GM12865 (cell line): ENCODE measurements at regions not wholly inside any gene's neighbourhood (a gene's known extent, or its start where the extent isn't known, plus 50 kb on each side); places are given as distances from the start of the nearest gene placed in this dataset.
"Not testable (repeated sequence)": the region's sequence is repeated elsewhere in the genome, so short reads cannot be mapped to it uniquely, and the experiment has no call there.

Experiments used
- DNase-seq: peaks from one replicate; pipeline ENCODE4 v3.0.0; 2010; ENCODE audit warnings: low read depth
- H3K4me3 ChIP-seq: 2 replicates; pipeline ENCODE4 v1.5.1; 2011; ENCODE audit warnings: mild to moderate bottlenecking, low read depth, low read length, control low read depth
- CTCF ChIP-seq: IDR thresholded peaks from 2 replicates; pipeline ENCODE4 v1.5.1; 2011; ENCODE audit warnings: low read length, control low read depth, low read depth, inconsistent platforms; ENCODE audit not compliant: insufficient read depth; ENCODE audit errors: missing control alignments

- DNase-seq = no peak
- no peak for TF ChIP-seq CTCF
- no peak overlapping the region for H3K4me3 ChIP-seq
Measured at GRCh38 chr1:10945991-10946509, 66.4 kb upstream of the TARDBP start.

- H3K4me3 ChIP-seq = no peak overlapping the region
- DNase-seq = no peak
- no peak for TF ChIP-seq CTCF
Measured at GRCh38 chr1:10947181-10947580, 65.3 kb upstream of the TARDBP start.

- no peak for DNase-seq
- H3K4me3 ChIP-seq = no peak overlapping the region
- no peak for TF ChIP-seq CTCF
Measured at GRCh38 chr1:10947691-10948462, 64.6 kb upstream of the TARDBP start.

GRCh38 chr1:10948463-10948775 is 64.0 kb upstream of the TARDBP start:
- no peak for DNase-seq
- no peak overlapping the region for H3K4me3 ChIP-seq
- no peak for TF ChIP-seq CTCF

GRCh38 chr1:10950316-10951172 is 61.9 kb upstream of the TARDBP start:
- no peak overlapping the region for H3K4me3 ChIP-seq
- TF ChIP-seq CTCF = no peak
- DNase-seq = no peak

GRCh38 chr1:10951298-10951697 is 61.2 kb upstream of the TARDBP start:
- DNase-seq, H3K4me3 ChIP-seq: not testable (repeated sequence)

- DNase-seq = no peak
- H3K4me3 ChIP-seq = no peak overlapping the region
- TF ChIP-seq CTCF = no peak
Measured at GRCh38 chr1:10951961-10952360, 60.5 kb upstream of the TARDBP start.
